MM.1S (cell line): ENCODE measurements at regions not wholly inside any gene's neighbourhood (a gene's known extent, or its start where the extent isn't known, plus 50 kb on each side); places are given as distances from the start of the nearest gene placed in this dataset.

Source experiments
- CTCF ChIP-seq: fragments of 300-600 bp; sonication (generic); IDR thresholded peaks from 2 replicates; pipeline ENCODE4 v1.5.1; 2016; ENCODE audit warnings: antibody characterized with exemption, low read length, mixed read lengths
- EZH2 ChIP-seq: fragments of 300-600 bp; sonication (generic); optimal IDR thresholded peaks from 2 replicates; pipeline ENCODE3; 2017; ENCODE audit warnings: low read depth, mild to moderate bottlenecking, antibody characterized with exemption, low read length, mixed read lengths
- EZH2phosphoT487 ChIP-seq: fragments of 300-600 bp; sonication (generic); IDR thresholded peaks from 2 replicates; pipeline ENCODE4 v1.6.1; 2018; ENCODE audit warnings: antibody characterized with exemption, low read length

GRCh38 chr14:61145034-61145902 lies 135.9 kb downstream of the TMEM30B start:
- TF ChIP-seq CTCF (no peak), EZH2 (no peak), EZH2phosphoT487 (no peak)
